ENCODE measurements at regions not wholly inside any gene's neighbourhood (a gene's known extent, or its start where the extent isn't known, plus 50 kb on each side); places are given as distances from the start of the nearest gene placed in this dataset.

- no peak for TF ChIP-seq CHD7 (IDR thresholded peaks at IDR 0.05; ENCODE audit: insufficient replicate concordance, low read length)
- TF ChIP-seq SP1 (IDR thresholded peaks at IDR 0.05; ENCODE audit: low read depth, low read length), result no peak
- no peak for TF ChIP-seq NRF1 (IDR thresholded peaks at IDR 0.05; ENCODE audit: low read depth, low read length)
- no peak for TF ChIP-seq GTF2F1 (IDR thresholded peaks at IDR 0.05; ENCODE audit: borderline replicate concordance, low read depth, low read length)
- no peak for TF ChIP-seq TAF7 (optimal IDR thresholded peaks at IDR 0.05; ENCODE audit: borderline replicate concordance, low read depth, low read length)
- no peak for TF ChIP-seq EP300 (IDR thresholded peaks at IDR 0.05; ENCODE audit: borderline replicate concordance in 1 of 2, low read depth in 2 of 2, low read length in 2 of 2)
- TF ChIP-seq CBX8 (IDR thresholded peaks at IDR 0.05; ENCODE audit: borderline replicate concordance, low read depth, low read length), result no peak
Observed at GRCh38 chr2:101569886-101570520, 95.1 kb upstream of the RFX8 start (continued).

Data from H1 (cell line).